SK-N-DZ (cell line): ENCODE measurements at regions not wholly inside any gene's neighbourhood (a gene's known extent, or its start where the extent isn't known, plus 50 kb on each side); places are given as distances from the start of the nearest gene placed in this dataset.
"Not testable (repeated sequence)": the region's sequence is repeated elsewhere in the genome, so short reads cannot be mapped to it uniquely, and the experiment has no call there.

ENCODE experiments used
- DNase-seq: peaks from one replicate; pipeline ENCODE4 v3.0.0-alpha.2; 2015; ENCODE audit warnings: low spot score

DNA sequence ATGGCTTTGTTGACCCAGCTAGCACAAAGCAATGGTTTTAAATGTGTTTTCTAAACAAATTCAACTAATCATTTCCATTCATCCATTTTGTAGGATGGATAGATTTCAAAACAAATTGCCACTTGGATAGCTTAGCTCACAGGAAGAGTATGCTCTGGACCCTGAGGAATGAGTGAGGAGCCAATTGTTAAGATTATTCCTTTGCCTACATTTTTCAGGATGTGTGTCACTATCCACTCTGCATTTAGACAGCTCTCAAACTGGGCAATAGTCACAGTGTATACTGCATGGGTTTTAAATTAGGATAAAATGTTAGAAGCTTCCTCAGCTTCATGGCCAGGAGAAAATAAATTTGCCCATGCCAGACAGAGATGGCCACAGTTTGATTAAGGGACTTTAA lies 605.6 kb upstream of the TEX47 start:
- DNase-seq, result no peak

DNA sequence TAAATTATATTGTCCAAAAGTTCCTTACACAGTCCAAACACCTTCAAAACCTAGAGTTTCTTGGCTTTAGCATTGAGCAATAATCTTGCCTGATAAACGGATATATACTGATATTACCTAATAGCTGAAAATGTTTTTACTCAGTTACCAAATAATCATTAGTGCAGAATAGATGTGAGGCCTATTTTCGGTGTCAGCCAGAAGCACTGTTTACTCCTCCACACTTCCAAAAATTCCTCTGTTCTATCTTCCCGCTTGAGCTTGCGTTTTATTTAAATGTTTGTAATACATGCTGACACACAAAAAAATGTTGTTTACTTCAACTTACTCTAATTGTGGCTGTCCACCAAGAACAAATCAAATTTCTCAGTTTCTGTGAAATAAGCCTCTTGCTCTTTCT lies 606.2 kb upstream of the TEX47 start:
- DNase-seq, result no peak

DNA sequence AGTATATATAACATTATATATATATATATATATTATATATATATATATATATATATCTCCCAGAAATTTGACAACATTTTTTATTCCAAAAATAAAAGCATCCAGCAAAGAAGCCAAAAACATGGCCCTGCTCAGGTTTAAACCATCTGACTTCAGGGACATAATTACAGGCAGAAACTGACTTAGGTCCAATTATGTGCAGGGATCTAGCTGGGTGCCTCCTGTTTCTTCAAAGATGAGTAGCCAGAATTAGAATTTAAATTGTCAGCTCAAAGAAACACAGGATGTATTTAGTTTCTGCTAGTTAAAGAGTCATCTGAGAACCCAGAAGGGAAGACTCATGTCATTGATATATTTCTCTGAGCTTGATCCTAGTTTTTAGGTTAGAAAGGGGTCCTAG lies 656.4 kb upstream of the TEX47 start:
- no peak for DNase-seq

DNA sequence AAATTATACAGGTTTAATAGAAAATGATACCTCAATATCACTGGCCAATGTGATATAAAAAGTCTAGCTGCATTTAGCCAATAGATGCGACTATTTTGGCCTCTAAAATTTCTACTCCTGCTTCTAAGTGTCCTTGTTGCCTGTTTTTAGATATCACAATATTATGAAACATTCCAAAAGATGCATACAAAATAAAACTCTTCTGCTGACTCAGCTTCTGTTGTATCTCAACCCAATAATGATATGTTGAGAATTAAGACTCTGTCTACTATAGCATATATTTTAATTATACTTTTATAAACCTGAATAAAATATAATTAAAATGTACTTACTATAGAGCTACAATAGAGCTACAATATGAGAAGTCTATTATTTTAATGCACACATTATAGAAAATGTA lies 661.0 kb upstream of the TEX47 start:
- no peak for DNase-seq

DNA sequence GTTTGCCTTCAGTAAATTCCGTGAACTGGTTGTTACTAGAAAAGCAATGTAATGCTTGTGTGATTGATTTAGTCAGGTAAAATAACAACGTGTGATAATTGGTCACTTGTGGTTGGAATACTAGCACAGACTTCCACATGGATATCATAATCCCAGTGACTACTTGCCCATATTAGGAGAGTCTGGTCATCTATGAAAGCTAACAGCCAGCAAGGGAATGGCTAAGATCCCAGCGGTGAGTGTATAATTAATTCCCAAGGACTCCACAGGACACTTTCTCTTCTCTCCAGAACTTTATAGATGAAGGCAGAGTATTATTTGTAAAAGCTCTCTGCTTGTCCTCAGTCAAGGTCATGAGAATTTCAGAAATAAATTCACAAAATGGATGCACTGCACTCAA lies 662.6 kb upstream of the TEX47 start:
- DNase-seq, result no peak

DNA sequence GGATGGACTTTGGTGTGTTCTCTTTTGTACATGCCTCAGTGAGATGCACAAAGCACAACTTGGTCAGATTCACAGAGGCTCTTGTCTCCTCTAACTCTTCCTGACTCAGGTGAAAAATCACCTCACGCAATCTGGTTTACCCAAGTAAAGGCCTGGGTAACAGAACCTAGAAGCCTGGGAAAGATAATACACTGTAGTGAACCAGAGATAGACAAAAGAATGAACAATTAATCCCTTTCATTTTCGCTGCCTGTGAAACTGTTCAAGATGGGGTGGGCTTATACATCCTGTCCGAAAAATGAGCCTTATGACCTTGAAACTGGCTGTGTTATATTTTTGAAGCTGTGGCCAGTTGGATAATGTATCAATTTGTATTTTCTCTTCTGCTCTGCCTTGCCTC lies 678.9 kb upstream of the TEX47 start:
- DNase-seq, result no peak

DNA sequence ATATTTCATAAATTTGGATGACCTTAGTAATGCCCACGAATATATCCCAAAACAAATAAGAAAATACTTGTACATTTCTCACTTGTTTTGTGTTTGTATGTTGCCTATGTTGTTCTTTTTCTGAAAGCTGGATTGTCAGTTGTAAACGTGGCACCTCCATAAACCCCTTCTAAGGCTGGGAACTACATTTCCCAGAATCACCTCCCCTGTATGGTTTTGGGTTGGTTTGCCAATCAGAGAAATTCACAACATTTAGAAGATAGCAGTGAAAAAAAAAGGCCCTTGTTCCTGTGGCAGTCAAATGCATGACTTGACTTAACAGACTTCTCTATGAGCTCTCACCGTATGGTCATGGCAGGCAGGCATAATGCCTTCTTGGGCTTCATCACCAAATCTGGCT lies 676.3 kb upstream of the STEAP1 start:
- no peak for DNase-seq

DNA sequence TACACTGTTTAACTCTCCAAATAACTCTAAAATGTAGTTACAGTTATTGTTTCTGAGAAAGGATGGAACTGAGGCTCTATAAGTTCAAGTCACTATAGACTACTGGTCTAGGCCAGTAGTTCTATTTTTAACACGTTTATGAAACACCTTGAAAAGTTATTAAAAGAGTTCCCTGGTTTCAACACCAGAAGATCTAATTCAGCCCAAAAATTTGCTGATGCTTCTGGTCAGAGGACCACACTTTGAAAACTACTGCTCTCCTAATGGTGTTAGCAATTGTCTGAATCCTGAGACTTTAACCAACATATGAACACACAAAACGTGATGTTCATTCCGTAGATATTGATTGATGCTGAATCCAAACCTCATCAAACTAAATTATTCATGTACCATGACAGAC lies 658.6 kb upstream of the STEAP1 start:
- no peak for DNase-seq

DNA sequence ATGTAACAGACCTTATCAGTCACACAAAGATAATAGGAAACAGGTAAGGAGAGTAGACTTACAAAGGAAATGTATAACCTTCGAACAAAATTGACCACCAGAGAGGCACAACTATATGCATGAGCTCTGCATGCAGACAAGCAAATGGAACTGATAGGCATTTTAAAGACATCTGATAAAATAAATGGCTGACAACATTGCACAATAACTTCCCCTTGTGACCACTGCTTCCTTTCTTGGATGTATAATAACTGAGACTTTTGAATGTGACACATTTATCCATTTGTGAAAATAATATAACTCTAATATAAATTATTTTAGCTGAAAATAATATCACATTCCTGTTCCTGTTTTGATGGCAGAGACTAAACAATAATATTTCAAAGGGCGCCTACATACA lies 654.2 kb upstream of the STEAP1 start:
- no peak for DNase-seq

DNA sequence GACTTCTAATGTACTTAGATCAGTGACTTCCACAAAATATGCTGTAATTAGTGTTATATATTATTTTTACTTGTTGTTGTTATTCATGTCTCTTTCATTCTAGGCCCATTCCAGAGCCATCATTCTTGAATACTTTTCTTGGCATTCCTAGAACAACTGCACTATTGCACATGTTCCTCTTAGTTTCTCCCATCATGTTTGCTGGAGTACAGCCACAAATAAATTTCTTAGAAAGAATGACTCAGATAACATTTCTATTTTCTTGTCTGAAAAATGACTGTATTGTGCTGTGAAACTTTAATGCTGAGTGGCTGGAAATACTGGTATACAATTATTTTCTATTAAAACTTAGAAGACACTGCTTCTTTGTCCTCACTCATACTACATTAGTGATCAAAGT lies 651.0 kb upstream of the STEAP1 start:
- no peak for DNase-seq

DNA sequence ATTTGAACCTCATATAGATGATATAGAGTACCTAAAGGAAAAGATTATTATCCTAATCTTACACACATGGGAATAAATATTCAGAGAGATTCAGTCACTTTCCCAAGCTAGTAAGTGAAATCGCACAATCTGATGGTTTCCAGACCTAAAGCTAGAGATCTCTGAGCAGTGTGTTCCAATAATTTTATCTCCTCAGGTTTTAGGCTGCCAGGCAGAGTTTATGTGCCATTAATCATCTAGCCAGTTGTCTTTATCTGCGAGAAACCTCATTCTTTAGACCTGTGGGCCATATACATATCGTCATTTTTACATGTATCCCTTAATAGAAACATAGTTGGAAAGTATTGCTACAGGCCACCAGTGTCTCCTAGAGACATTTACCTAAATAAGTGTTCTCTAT lies 647.2 kb upstream of the STEAP1 start:
- DNase-seq, result peak; percentile 19

DNA sequence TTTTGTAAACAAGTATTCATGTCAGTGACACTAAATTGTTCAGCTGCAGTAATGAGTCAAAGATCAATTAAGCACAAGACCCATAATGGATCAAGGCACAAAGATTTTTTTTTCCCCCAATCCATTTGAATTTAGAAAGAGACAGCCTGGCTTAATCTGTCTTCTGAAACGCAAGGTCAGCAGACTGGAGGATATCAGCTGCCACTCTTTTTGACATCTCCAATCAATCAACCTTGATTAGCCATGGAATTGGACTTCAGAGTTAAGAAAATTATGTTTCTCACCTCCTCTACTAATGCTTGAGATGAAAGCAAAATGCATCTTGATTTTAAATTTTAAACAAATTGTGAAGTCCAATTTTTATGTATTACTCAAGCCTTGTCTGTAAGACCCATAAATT lies 642.4 kb upstream of the STEAP1 start:
- DNase-seq, result peak; percentile 89

DNA sequence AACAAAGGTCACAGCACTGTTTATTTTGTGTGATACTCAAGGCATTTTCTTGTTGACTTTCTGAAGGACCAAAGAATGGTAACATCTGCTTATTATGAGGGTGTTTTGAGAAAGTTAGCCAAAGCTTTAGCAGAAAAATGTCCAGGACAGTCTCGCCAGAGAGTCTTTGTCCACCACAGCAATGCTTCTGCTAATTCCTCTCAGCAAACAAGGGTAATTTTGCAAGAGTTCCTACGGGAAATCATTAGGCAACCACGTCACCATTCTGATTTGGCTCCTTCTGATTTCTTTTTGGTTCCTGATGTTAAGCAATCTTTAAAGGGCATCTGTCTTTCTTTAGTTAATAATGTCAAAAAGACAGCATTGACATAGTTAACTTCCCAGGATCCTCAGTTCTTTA lies 639.3 kb upstream of the STEAP1 start:
- DNase-seq, result no peak

DNA sequence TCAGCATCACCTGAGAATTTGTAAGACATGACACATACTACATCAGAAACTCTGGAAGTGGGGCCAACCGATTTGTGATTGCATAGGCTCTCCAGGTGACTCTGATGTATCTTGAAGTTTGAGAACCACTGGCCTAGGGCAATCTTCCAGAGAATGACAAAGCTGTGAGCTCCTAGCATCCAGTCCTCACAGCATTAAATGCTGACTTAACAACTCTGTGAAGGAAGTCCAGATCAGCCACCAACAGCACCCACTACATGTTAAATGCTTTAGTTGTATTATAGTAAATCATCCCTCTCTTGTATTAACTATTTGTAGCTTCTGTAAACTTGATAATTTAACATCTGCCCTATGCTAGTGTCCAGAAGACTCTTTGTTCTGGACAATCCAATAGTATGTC lies 636.5 kb upstream of the STEAP1 start:
- DNase-seq, result no peak

DNA sequence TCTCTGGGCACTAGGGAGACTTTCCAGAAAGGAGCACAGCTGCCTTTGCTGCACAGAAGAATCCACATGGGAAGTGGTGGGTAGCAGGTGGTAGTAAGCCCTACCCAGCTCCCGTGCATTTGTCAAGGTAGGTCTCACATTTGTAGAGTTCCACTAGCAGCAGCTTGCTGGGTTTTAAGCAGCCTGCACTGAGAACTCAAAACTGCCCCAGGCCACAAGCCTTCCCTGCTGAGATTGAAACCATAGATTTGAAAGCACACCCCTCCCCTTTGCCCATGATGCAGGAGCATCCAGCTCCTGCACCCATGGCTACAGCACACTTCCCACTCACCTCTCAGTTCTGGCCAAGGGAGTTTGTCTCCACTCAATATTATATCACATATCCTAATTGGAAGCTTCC lies 604.5 kb upstream of the STEAP1 start:
- peak; percentile 3 for DNase-seq

DNA sequence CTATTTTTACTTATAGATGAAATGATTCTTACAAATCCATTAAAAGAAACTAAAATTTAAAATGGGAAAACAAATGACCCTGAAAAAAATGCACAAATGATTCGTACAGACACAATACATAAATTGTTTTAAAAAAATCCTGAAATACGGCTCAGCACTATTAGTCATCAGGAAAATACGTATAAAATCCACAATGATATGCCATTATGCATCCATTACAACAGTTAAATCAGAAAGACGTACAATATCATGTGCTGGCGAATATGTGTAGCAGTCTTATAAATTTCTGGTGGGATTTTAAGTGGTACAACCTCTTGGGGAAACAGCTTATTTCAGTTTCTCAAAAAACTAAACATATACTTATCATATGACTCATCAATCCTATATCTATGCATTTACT lies 600.1 kb upstream of the STEAP1 start:
- DNase-seq, result no peak

DNA sequence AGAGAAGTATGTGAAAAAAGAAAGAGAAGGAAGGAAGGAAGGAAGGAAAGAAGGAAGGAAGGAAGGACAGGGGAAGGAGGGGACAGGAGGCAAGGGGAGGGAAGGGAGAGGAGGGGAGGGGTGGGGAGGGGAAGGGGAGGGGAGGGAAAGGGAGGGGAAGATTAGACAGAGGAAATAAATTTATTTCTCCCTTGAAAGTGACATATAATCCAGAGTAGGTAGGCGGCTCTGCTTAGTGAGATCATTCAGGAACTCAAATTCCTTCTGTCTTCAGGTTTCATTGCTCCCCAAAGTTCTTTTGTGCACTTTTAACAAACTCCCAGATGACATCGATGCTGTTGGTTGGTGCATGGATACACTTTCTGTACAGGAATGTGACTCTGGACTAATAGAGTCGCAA lies 594.7 kb upstream of the STEAP1 start:
- no peak for DNase-seq

DNA sequence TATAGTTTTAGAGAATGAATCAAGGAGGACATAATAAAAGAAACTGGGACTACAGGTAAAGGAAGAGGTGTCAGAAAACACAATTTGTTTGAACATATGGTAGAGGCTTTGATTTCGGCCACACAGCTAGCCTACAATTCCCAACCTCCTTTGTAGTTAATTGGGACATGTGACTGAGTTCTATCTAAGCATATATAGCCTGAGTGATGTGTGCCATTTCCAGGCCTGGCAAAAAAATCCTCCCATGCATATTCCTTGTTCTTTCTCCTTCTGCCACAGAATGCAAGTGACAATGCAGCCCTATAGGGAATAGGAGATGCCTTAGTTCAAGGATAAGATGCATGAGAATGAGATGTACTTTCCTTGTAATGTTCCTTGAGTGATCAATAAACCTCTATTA lies 590.7 kb upstream of the STEAP1 start:
- no peak for DNase-seq

DNA sequence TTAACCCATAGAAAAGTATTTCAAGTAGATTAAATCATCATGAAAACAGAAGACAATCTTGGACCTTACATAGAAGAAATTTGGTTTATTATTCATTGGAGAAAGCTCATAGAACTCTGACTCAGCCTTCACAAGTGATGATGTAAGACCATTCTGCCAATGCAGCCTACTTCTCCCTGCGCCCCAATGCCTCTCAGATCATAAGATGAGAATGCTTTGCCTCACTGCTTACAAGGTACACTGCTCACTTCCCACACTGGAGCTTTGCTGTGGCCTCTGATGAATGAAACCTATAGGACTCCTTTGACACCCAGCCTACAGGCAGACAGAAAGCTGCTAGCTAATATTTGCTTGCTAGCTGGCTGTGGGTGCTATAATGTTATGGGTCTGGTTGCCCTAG lies 569.4 kb upstream of the STEAP1 start:
- peak; percentile 4 for DNase-seq

DNA sequence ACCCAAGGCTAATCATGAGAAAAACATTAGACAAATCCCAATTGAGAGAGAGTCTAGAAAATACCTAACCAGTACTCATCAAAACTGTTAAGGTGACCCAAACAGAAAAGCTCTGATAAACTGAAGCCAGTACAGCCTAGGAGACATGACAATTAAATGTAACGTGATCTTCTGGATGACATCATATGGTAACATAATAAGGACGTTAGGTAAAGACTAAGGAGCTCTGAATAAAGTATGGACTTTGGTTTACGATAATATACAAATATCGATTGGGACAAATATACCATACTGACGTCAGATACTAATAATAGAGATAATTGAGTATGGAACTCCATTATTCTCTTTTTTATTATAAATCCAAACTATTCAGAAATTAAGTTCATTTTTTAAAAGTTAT lies 561.1 kb upstream of the STEAP1 start:
- no peak for DNase-seq

DNA sequence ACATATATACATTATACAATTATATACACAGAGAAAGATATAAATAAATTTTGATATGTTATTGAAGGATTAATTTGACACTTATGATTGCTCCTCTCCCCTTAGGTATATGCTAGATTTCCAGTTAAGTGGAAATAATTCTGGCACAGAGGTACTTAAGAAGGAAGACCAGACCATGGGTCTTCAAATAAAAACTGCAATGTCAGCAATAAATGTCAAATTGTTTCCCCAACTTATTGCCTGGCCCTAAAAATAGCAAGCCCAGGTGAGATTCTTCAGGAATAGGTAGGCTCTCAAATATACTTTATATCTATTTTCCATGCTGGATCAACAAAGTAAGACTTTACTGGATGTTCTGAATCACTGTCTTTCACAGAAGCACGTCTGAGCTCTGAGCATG lies 551.3 kb upstream of the STEAP1 start:
- DNase-seq, result no peak

DNA sequence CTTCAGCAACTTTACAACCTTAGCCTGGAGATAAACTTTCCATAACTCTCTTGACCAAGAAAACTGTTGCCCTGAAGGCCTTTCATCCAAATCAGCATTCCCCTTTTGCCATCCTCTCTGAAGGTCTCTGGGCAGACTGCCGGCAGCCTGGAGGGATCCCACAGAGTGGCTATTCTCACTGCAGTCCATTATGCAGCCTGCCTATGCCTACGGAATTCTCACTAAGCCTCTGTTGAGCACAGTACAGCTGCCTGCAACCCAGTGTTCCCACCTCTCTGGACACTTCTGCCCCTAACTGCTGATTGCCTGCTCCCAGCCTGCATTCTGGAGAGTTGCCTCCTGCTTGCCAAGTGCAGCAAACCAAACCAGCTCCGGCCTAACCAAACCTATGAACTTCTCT lies 548.9 kb upstream of the STEAP1 start:
- no peak for DNase-seq

DNA sequence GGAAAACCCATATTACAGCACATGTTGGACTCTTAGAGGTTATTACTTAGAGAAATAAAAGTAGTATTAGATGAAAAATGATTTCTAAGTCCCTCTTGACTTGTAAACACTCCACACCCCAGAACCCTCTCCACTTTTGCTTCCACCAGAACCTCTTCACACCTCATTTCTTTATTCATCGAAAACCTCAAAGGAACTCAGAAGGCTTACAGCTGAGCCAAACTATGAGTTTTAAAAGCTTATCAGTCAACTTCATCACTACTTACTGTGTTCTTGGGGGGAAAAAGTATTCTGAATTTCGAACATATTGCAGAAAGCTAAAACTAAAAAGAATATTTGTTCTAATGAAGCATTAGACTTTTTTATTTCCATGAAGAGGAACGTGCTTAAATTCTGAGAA lies 547.8 kb upstream of the STEAP1 start:
- no peak for DNase-seq

DNA sequence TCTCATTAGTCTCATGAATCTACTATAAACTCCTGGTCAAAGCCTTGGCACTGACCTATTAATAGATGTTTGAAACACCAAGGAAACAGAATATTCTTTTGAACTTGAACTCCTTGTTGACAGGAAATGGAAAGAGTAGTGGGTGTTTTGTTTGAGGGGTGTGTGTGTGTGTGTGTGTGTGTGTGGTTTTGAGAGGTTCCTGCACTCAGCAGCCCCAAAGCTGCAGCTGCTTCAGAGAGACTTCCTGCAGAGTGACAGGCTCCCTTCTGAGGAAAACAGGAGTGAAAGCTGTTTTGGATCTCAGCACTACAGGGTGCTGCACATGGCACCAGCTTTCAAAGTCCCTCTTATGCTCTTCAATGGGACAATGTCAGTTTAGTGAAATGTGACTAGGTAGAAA lies 546.5 kb upstream of the STEAP1 start:
- no peak for DNase-seq

DNA sequence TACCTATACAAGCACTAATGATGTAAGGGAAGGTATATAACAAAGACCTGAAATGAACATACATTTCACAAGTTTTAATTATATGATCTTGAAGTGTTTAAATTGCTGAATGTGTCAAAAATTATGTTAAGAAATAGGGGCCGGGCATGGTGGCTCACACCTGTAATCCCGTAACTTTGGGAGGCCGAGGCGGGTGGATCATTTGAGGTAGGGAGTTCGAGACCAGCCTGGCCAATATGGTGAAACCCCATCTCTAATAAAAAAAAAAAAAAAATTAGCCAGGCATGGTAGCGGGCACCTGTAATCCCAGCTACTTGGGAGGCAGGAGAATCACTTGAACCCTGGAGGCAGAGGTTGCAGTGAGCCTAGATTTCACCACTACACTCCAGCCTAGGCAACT lies 537.4 kb upstream of the STEAP1 start:
- DNase-seq, result not testable (repeated sequence)
